ENCODE measurements at regions not wholly inside any gene's neighbourhood (a gene's known extent, or its start where the extent isn't known, plus 50 kb on each side); places are given as distances from the start of the nearest gene placed in this dataset.

- no peak for DNase-seq (ENCODE audit: low read depth, low spot score)
- H3K4me3 ChIP-seq (ENCODE audit: low read depth, low read length), result no peak overlapping the region
- no peak for TF ChIP-seq CTCF (IDR thresholded peaks at IDR 0.05; ENCODE audit: low read depth, low read length)
- in situ Hi-C loops (cut with HindIII; ENCODE audit: low sequenced_read_pairs), result no loop called here
These were observed 256.8 kb downstream of the RBM26 start for GRCh38 chr13:79149210-79149609.

- in situ Hi-C loops (cut with HindIII; ENCODE audit: low sequenced_read_pairs), result no loop called here
- no peak overlapping the region for H3K4me3 ChIP-seq (ENCODE audit: low read depth, low read length)
- no peak for DNase-seq (ENCODE audit: low read depth, low spot score)
- TF ChIP-seq CTCF (IDR thresholded peaks at IDR 0.05; ENCODE audit: low read depth, low read length), result no peak
These were observed 265.0 kb downstream of the RBM26 start for GRCh38 chr13:79141082-79141481.

GRCh38 chr13:79128158-79128557, 277.9 kb downstream of the RBM26 start:
- peak; percentile 87 for DNase-seq (ENCODE audit: low read depth, low spot score)
- no peak for TF ChIP-seq CTCF (IDR thresholded peaks at IDR 0.05; ENCODE audit: low read depth, low read length)
- in situ Hi-C loops (cut with HindIII; ENCODE audit: low sequenced_read_pairs), result no loop called here
- no peak overlapping the region for H3K4me3 ChIP-seq (ENCODE audit: low read depth, low read length)

- no peak for TF ChIP-seq CTCF (IDR thresholded peaks at IDR 0.05; ENCODE audit: low read depth, low read length)
- no peak overlapping the region for H3K4me3 ChIP-seq (ENCODE audit: low read depth, low read length)
- in situ Hi-C loops (cut with HindIII; ENCODE audit: low sequenced_read_pairs), result no loop called here
- no peak for DNase-seq (ENCODE audit: low read depth, low spot score)
These were observed 279.3 kb downstream of the RBM26 start for GRCh38 chr13:79126706-79127105.

GRCh38 chr13:79124183-79124582, 281.9 kb downstream of the RBM26 start:
- in situ Hi-C loops (cut with HindIII; ENCODE audit: low sequenced_read_pairs), result no loop called here
- no peak for DNase-seq (ENCODE audit: low read depth, low spot score)
- TF ChIP-seq CTCF (IDR thresholded peaks at IDR 0.05; ENCODE audit: low read depth, low read length), result no peak
- no peak overlapping the region for H3K4me3 ChIP-seq (ENCODE audit: low read depth, low read length)

- no peak for TF ChIP-seq CTCF (IDR thresholded peaks at IDR 0.05; ENCODE audit: low read depth, low read length)
- no peak for DNase-seq (ENCODE audit: low read depth, low spot score)
- H3K4me3 ChIP-seq (ENCODE audit: low read depth, low read length), result no peak overlapping the region
- in situ Hi-C loops (cut with HindIII; ENCODE audit: low sequenced_read_pairs), result no loop called here
These were observed 284.8 kb downstream of the RBM26 start for GRCh38 chr13:79121286-79121685.

- no peak for DNase-seq (ENCODE audit: low read depth, low spot score)
- TF ChIP-seq CTCF (IDR thresholded peaks at IDR 0.05; ENCODE audit: low read depth, low read length), result no peak
- in situ Hi-C loops (cut with HindIII; ENCODE audit: low sequenced_read_pairs), result no loop called here
- no peak overlapping the region for H3K4me3 ChIP-seq (ENCODE audit: low read depth, low read length)
These were observed 286.4 kb downstream of the RBM26 start for GRCh38 chr13:79119578-79120107.

All from astrocyte of the spinal cord (primary cell).